GM18517 (cell line): ENCODE measurements at regions not wholly inside any gene's neighbourhood (a gene's known extent, or its start where the extent isn't known, plus 50 kb on each side); places are given as distances from the start of the nearest gene placed in this dataset.
"Not testable (repeated sequence)": the region's sequence is repeated elsewhere in the genome, so short reads cannot be mapped to it uniquely, and the experiment has no call there.

Experiments used
- ATAC-seq: cut with Tn5 transposase; IDR thresholded peaks from one replicate; pipeline ENCODE4 v1.9.1; 2021; ENCODE audit warnings: mild to moderate bottlenecking, moderate library complexity; ENCODE audit not compliant: unreplicated experiment

- no peak for ATAC-seq
These were observed 106.2 kb upstream of the KLF8 start for GRCh38 chrX:56125946-56126345.

- ATAC-seq, result no peak
These were observed 102.1 kb upstream of the KLF8 start for GRCh38 chrX:56130031-56130430.

GRCh38 chrX:56130436-56130835 lies 101.7 kb upstream of the KLF8 start:
- no peak for ATAC-seq

GRCh38 chrX:56164135-56164534 lies 68.0 kb upstream of the KLF8 start:
- ATAC-seq, result not testable (repeated sequence)
